22Rv1 (cell line): ENCODE measurements at regions not wholly inside any gene's neighbourhood (a gene's known extent, or its start where the extent isn't known, plus 50 kb on each side); places are given as distances from the start of the nearest gene placed in this dataset.

Source experiments
- CTCF ChIP-seq: fragments of 450-650 bp; IDR thresholded peaks from 2 replicates; pipeline ENCODE4 v1.5.1; 2017; ENCODE audit warnings: mild to moderate bottlenecking
- ZFX ChIP-seq: fragments of 450-650 bp; IDR thresholded peaks from 2 replicates; pipeline ENCODE4 v1.6.1; 2017; ENCODE audit warnings: antibody characterized with exemption, borderline replicate concordance

- TF ChIP-seq CTCF = no peak
- no peak for TF ChIP-seq ZFX
These were observed 72.2 kb downstream of the PTTG1 start for GRCh38 chr5:160493806-160494338.
